Stimulated activated CD4-positive, alpha-beta T cell treated with anti-CD3 and anti-CD28 coated beads, Interleukin-2, amount 100 ng/mL, for 24 hours (primary cell): ENCODE measurements at regions not wholly inside any gene's neighbourhood (a gene's known extent, or its start where the extent isn't known, plus 50 kb on each side); places are given as distances from the start of the nearest gene placed in this dataset.

Experiments
- DNase-seq, 2 donors: peaks; one replicate each; pipeline ENCODE4 v3.0.0-alpha.2; 2020

GRCh38 chr10:44240584-44241205 is 144.2 kb downstream of the CXCL12 start:
- DNase-seq: no peak

GRCh38 chr10:44238212-44238611 is 146.7 kb downstream of the CXCL12 start:
- DNase-seq: no peak

GRCh38 chr10:44237364-44238049 is 147.4 kb downstream of the CXCL12 start:
- no peak for DNase-seq

- DNase-seq: no peak
Measured at GRCh38 chr10:44235363-44235762, 149.5 kb downstream of the CXCL12 start.

DNA sequence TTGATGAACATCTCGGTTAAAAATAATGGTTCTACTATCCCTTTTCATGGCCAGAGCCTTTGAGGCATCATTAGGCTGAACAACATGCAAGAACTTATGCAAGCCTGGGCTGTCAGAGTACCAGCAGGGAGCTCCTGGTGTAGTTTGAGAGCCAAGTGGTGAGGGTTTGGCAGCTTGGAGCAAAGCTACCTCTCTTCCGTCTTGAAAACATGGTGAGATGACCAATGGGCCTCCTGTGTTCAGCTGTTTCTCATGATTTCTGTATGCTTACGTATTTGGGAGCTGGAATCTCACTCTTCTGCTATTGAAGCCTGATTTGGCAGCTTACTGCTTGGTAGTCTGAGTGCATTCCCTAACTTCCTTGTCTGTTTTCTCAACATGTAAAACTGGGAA is 150.4 kb downstream of the CXCL12 start:
- no peak for DNase-seq

GRCh38 chr10:44233561-44234482 is 151.1 kb downstream of the CXCL12 start:
- no peak for DNase-seq

GRCh38 chr10:44217274-44217820 is 167.6 kb downstream of the CXCL12 start:
- no peak for DNase-seq

DNA sequence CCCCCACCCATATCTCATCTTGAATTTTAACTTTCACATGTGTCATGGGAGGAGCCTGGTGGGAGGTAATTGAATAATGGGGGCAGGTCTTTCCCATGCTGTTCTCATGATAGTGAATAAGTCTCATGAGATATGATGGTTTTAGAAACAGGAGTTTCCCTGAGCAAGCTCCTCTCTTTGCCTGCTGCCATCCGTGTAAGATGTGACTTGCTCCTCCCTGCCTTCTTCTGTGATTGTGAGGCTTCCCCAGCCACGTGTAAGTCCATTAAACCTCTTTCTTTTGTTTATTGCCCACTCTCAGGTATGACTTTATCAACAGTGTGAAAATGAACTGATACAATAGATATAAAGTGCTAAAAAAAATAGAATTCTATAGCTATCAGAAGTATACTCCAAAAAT is 168.8 kb downstream of the CXCL12 start:
- DNase-seq: no peak

- no peak for DNase-seq
Measured at GRCh38 chr10:44209811-44210210, 175.1 kb downstream of the CXCL12 start.

- DNase-seq: no peak
Measured at GRCh38 chr10:44207160-44207559, 177.7 kb downstream of the CXCL12 start.

DNA sequence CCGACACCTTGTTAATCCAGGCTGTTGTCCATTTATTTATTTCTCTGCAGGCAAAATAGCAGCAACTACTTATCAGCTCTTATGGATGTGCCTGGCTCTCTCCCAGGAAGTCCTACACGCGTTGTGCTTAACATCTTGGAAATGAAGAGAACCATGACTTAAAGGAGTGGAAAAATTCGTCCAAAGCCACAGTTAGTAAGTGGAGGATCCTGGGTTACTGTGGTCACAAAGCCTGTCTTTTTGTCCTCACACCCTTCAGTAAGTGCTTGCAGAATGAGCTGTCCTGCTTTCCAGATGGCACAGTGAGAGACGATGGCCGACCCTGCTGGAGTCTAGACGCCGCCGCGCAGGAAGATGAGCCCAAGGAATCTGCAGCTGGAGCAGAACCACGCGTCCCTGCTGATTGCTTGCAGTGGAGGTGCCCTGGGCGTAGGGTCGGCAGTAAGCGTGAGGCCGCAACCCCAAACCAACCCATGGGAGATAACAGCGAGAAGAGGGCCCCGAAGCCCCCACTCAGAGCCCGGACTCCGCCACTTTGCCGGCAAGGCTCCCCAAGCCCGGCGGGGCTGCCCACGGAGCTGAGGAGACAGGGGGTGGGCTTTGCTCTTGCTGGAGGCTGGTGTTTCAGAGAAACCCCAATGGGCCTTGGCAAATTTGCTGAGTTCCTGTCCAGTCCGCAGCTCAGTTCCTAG is 178.6 kb downstream of the CXCL12 start:
- DNase-seq: no peak

GRCh38 chr10:44205067-44205466 is 179.8 kb downstream of the CXCL12 start:
- DNase-seq: no peak

- no peak for DNase-seq
Measured at GRCh38 chr10:44203535-44203934, 181.4 kb downstream of the CXCL12 start.

DNA sequence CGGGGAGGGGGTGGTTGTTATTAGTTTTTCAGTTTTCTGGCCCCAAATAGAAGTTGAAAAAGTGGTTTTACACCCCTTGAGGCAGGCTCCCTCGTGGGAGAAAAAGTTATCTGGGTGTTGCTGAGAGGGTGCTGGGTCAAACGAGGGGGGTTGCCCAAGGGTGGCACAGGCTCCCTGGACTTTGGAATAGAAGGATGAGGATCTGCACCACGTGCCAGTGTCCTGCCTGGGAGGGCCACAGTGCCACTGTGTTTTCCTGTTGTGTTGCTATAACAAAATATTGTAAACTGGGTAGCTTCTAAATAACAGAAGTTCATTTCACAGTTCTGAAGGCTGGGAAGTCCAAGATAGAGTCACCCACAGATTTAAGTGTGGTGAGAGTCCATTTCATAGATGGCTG is 181.9 kb downstream of the CXCL12 start:
- DNase-seq: no peak

- DNase-seq: no peak
Measured at GRCh38 chr10:44201656-44202055, 183.2 kb downstream of the CXCL12 start.

GRCh38 chr10:44201011-44201410 is 183.9 kb downstream of the CXCL12 start:
- DNase-seq: no peak

DNA sequence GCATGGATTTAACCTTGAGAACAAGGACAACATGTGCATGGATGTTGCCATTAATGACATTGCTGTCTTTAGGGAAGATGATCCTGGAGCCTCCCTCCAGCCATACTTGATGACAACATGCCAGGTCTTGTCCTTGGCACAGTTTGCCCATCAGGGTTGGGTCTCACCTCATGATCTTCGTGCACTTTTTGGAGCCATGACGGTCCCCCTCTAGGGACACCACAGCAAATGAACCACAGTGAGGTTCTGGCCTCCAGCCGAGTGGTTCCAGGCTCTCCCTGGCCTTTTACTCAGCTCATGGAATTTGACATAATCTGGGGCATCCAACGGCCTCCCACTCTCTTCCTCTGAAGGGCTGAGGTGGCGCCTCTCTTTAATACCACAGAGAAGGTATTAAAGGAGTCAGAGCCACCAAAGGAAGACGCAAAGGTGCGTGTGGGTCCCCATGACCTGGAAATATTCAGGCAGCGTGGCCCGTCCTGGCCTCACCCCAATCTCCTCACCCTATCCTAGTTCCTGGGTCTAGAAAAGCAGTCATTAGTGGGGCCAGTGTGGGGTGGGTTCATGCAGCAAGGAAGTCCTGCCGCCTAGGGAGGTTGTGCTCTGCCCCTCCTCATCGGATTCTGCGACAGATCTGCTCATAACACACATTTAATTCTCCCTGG is 184.8 kb downstream of the CXCL12 start:
- DNase-seq: no peak

- DNase-seq: no peak
Measured at GRCh38 chr10:44199267-44199666, 185.6 kb downstream of the CXCL12 start.

GRCh38 chr10:44198780-44199097 is 186.2 kb downstream of the CXCL12 start:
- no peak for DNase-seq

DNA sequence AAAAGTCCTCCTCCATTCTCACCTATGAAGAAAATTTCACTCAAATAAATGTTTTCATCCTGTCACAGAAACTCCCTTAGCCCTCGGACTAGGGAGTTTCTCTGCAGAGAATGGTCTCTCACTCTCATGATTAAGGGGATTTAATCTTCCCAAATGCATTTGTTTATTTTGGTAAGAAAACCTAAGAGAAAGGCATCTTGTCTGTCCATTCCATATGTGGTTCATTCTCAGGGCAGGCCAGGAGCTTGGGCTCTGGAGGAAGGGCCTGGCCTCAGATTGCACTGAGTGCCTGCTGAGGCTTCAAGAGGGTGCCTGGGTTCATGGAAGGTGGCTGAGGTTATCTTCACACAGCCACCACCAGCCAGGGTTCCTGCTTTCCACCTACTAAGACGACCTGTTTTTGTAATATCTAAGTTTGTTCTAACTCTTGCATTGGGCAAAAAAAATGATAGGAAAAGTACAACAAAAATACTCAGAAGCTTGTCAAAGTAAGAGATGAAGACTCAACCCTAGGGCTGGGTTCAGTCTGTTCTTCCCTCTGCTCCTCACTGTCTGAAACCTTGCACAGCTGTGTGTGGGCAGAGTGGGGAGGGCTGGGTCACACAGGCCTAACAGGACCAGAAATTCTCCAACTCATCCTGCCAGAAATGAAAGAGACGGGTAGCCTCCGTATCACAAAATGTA is 186.7 kb downstream of the CXCL12 start:
- no peak for DNase-seq

DNA sequence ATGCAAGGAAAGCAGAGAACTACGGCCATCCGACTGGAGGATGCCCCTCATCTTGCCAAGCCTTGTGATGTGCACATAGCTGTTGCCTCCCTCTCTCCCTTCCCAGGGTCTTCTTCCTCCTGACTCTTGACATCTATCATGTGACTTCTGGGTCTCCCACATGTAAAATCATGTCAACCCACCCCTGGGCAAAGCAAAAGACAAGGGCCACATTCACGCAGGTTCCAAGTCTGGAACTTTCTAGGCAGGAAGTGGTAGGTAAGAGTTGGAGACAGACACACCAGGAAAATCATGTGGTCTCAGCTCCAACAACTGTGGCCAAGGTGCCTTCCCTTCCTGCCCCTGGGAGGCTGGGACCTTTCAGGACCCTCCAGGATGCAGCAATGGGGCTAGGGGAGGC is 187.3 kb downstream of the CXCL12 start:
- no peak for DNase-seq

GRCh38 chr10:44196336-44196735 is 188.6 kb downstream of the CXCL12 start:
- no peak for DNase-seq
